Dedifferentiated amniotic fluid mesenchymal stem cell (primary cell): ENCODE measurements at regions not wholly inside any gene's neighbourhood (a gene's known extent, or its start where the extent isn't known, plus 50 kb on each side); places are given as distances from the start of the nearest gene placed in this dataset.
"Not testable (repeated sequence)": the region's sequence is repeated elsewhere in the genome, so short reads cannot be mapped to it uniquely, and the experiment has no call there.

Experiments used
- DNase-seq: peaks from one replicate; pipeline ENCODE4 v3.0.0-alpha.2; 2016; ENCODE audit errors: extremely low spot score

- no peak for DNase-seq
Observed at GRCh38 chr9:109975574-109976295, 195.7 kb downstream of the PALM2AKAP2 start.

- no peak for DNase-seq
Observed at GRCh38 chr9:109976303-109976702, 196.3 kb downstream of the PALM2AKAP2 start.

- DNase-seq, result no peak
Observed at GRCh38 chr9:109977521-109977920, 197.5 kb downstream of the PALM2AKAP2 start.

- DNase-seq, result no peak
Observed at GRCh38 chr9:109981091-109981490, 201.1 kb downstream of the PALM2AKAP2 start.

- peak; percentile 95 for DNase-seq
Observed at GRCh38 chr9:109986521-109986991, 206.6 kb downstream of the PALM2AKAP2 start.

GRCh38 chr9:109989296-109989695 lies 209.3 kb downstream of the PALM2AKAP2 start:
- DNase-seq, result peak; percentile 39

GRCh38 chr9:109990541-109990940 lies 210.5 kb downstream of the PALM2AKAP2 start:
- DNase-seq, result no peak

- no peak for DNase-seq
Observed at GRCh38 chr9:109992293-109992692, 212.3 kb downstream of the PALM2AKAP2 start.

- DNase-seq, result no peak
Observed at GRCh38 chr9:109993250-109993978, 213.4 kb downstream of the PALM2AKAP2 start.

GRCh38 chr9:109994141-109994540 lies 213.8 kb downstream of the C9orf152 start:
- DNase-seq, result no peak

- DNase-seq, result no peak
Observed at GRCh38 chr9:109996936-109997580, 210.9 kb downstream of the C9orf152 start.

GRCh38 chr9:109997682-109998081 lies 210.3 kb downstream of the C9orf152 start:
- DNase-seq, result no peak

GRCh38 chr9:110005521-110005920 lies 202.4 kb downstream of the C9orf152 start:
- not testable (repeated sequence) for DNase-seq

- no peak for DNase-seq
Observed at GRCh38 chr9:110006657-110007056, 201.3 kb downstream of the C9orf152 start.

- no peak for DNase-seq
Observed at GRCh38 chr9:110007477-110008270, 200.3 kb downstream of the C9orf152 start.

GRCh38 chr9:110008663-110009062 lies 199.3 kb downstream of the C9orf152 start:
- DNase-seq, result no peak

- no peak for DNase-seq
Observed at GRCh38 chr9:110011628-110012320, 196.2 kb downstream of the C9orf152 start.

GRCh38 chr9:110013064-110013463 lies 194.9 kb downstream of the C9orf152 start:
- no peak for DNase-seq

GRCh38 chr9:110015759-110016158 lies 192.2 kb downstream of the C9orf152 start:
- DNase-seq, result no peak

- no peak for DNase-seq
Observed at GRCh38 chr9:110016340-110016739, 191.6 kb downstream of the C9orf152 start.

- not testable (repeated sequence) for DNase-seq
Observed at GRCh38 chr9:110020216-110020615, 187.7 kb downstream of the C9orf152 start.
